NAMALWA (cell line): ENCODE measurements at regions not wholly inside any gene's neighbourhood (a gene's known extent, or its start where the extent isn't known, plus 50 kb on each side); places are given as distances from the start of the nearest gene placed in this dataset.

Experiments
- DNase-seq: peaks from one replicate; pipeline ENCODE4 v3.0.0-alpha.2; 2015; ENCODE audit warnings: low spot score

- peak; percentile 0 for DNase-seq
Observed at GRCh38 chr3:63228087-63228486, 50.0 kb upstream of the SYNPR start.
